HFFc6 (cell line): ENCODE measurements at regions not wholly inside any gene's neighbourhood (a gene's known extent, or its start where the extent isn't known, plus 50 kb on each side); places are given as distances from the start of the nearest gene placed in this dataset.

ENCODE experiments used
- DNase-seq: peaks from one replicate; pipeline ENCODE4 v3.0.0-alpha.2; 2018
- H3K27ac Mint-ChIP-seq: 2 replicates; pipeline ENCODE4 v1.8.0; 2020; ENCODE audit warnings: mild to moderate bottlenecking, mixed read lengths
- H3K27me3 Mint-ChIP-seq: 2 replicates; pipeline ENCODE4 v1.8.0; 2021; ENCODE audit warnings: mild to moderate bottlenecking, moderate library complexity, mixed read lengths; ENCODE audit not compliant: insufficient read depth
- H3K36me3 Mint-ChIP-seq: 2 replicates; pipeline ENCODE4 v1.8.0; 2021; ENCODE audit warnings: low read depth, mixed read lengths
- H3K4me1 Mint-ChIP-seq: 2 replicates; pipeline ENCODE4 v1.8.0; 2020; ENCODE audit warnings: low read depth, mixed read lengths
- H3K4me3 Mint-ChIP-seq: 2 replicates; pipeline ENCODE4 v1.8.0; 2020; ENCODE audit warnings: mild to moderate bottlenecking, moderate library complexity, mixed read lengths
- H3K9me3 Mint-ChIP-seq: 2 replicates; pipeline ENCODE4 v1.8.0; 2020; ENCODE audit warnings: mild to moderate bottlenecking, mixed read lengths
- TF ChIP-seq, protein P1 (sequence below): fragments of 200-600 bp; sonication (generic); IDR thresholded peaks from 2 replicates; pipeline ENCODE4 v1.5.0; 2021; ENCODE audit warnings: antibody characterized with exemption, mild to moderate bottlenecking

DNA sequence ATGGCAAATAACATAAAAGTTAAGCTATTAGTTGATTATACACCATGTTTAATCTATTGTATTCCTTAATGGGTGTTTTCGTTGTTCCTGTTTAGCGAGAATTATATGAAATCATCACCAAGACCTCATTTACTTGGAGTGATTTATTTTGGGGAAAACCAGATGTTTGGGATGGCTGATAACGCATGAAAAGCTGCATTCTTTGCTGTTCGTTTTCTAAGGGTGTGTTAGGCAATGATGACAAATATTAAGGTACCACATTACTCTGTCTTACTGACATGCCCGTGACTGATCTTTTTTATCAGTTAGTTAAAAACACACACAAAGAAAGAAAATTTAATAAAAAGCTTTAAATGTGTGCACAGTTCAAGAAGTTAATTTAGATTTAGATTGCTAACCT, 176.4 kb downstream of the ZFP64 start:
- H3K27ac Mint-ChIP-seq, result no peak overlapping the region
- H3K27me3 Mint-ChIP-seq, result no peaks in the 10 kb centered on the region; the same call in 1 of the 2 replicates

GRCh38 chr20:52012079-52012478, 179.5 kb downstream of the ZFP64 start:
- no peak overlapping the region for H3K27ac Mint-ChIP-seq
- TF ChIP-seq, protein P1, sequence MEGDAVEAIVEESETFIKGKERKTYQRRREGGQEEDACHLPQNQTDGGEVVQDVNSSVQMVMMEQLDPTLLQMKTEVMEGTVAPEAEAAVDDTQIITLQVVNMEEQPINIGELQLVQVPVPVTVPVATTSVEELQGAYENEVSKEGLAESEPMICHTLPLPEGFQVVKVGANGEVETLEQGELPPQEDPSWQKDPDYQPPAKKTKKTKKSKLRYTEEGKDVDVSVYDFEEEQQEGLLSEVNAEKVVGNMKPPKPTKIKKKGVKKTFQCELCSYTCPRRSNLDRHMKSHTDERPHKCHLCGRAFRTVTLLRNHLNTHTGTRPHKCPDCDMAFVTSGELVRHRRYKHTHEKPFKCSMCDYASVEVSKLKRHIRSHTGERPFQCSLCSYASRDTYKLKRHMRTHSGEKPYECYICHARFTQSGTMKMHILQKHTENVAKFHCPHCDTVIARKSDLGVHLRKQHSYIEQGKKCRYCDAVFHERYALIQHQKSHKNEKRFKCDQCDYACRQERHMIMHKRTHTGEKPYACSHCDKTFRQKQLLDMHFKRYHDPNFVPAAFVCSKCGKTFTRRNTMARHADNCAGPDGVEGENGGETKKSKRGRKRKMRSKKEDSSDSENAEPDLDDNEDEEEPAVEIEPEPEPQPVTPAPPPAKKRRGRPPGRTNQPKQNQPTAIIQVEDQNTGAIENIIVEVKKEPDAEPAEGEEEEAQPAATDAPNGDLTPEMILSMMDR, result no peak
- H3K36me3 Mint-ChIP-seq, result peaks cover 4% of the 10 kb centered on the region; the same call in 1 of the 2 replicates
- H3K9me3 Mint-ChIP-seq, result peaks cover 10% of the 10 kb centered on the region
- H3K4me3 Mint-ChIP-seq, result no peak overlapping the region
- no peak for DNase-seq
- H3K4me1 Mint-ChIP-seq, result no peaks in the 10 kb centered on the region
- no peaks in the 10 kb centered on the region; the same call in 1 of the 2 replicates for H3K27me3 Mint-ChIP-seq

More for the DNA sequence above, 176.4 kb downstream of the ZFP64 start:
- DNase-seq, result no peak
- H3K36me3 Mint-ChIP-seq, result peaks cover 4% of the 10 kb centered on the region; the same call in 1 of the 2 replicates
- TF ChIP-seq, protein P1, result no peak
- no peaks in the 10 kb centered on the region for H3K4me1 Mint-ChIP-seq
- no peak overlapping the region for H3K4me3 Mint-ChIP-seq
- peaks cover 9% of the 10 kb centered on the region for H3K9me3 Mint-ChIP-seq

- Mint-ChIP-seq H3K27ac (no peak overlapping the region), H3K9me3 (peaks cover 10% of the 10 kb centered on the region), H3K4me3 (no peak overlapping the region), H3K4me1 (no peaks in the 10 kb centered on the region), H3K27me3 (no peaks in the 10 kb centered on the region; the same call in 1 of the 2 replicates), H3K36me3 (peaks cover 4% of the 10 kb centered on the region; the same call in 1 of the 2 replicates)
- TF ChIP-seq, protein P1, result no peak
- no peak for DNase-seq
Measured at GRCh38 chr20:52011093-52011492, 180.5 kb downstream of the ZFP64 start.

DNA sequence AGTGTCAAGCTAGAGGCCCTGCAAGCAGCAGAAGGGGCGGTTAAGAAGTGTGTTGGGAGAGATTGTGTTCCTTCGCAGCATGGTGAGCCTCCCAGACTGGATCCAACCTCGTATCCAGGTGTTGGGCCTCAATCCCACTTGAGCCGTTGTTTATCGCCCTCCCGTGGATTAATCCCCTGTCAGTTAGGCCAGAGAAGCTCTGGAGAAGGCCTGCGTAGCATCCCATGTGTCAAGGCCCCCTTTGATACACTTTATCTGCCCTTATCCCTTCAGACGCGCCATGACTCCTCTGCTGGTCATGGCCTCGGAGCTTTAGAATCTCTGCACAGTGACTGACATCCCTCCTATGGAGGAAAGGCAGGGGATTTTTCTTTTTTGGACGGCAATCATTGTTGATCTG, 181.0 kb downstream of the ZFP64 start:
- Mint-ChIP-seq H3K27ac (no peak overlapping the region), H3K4me3 (no peak overlapping the region), H3K4me1 (no peaks in the 10 kb centered on the region), H3K9me3 (peaks cover 10% of the 10 kb centered on the region), H3K36me3 (peaks cover 4% of the 10 kb centered on the region; the same call in 1 of the 2 replicates), H3K27me3 (no peaks in the 10 kb centered on the region; the same call in 1 of the 2 replicates)
- no peak for DNase-seq
- TF ChIP-seq, protein P1, result no peak

- no peak overlapping the region for H3K27ac Mint-ChIP-seq
- no peak for DNase-seq
- peaks cover 7% of the 10 kb centered on the region for H3K4me1 Mint-ChIP-seq
- H3K36me3 Mint-ChIP-seq, result peaks cover 4% of the 10 kb centered on the region; the same call in 1 of the 2 replicates
- H3K9me3 Mint-ChIP-seq, result peaks cover 10% of the 10 kb centered on the region
- no peaks in the 10 kb centered on the region; the same call in 1 of the 2 replicates for H3K27me3 Mint-ChIP-seq
- no peak overlapping the region for H3K4me3 Mint-ChIP-seq
- TF ChIP-seq, protein P1, result no peak
Measured at GRCh38 chr20:52008874-52009273, 182.7 kb downstream of the ZFP64 start.

GRCh38 chr20:52004715-52005114, 186.9 kb downstream of the ZFP64 start:
- TF ChIP-seq, protein P1, result no peak
- Mint-ChIP-seq H3K27me3 (no peaks in the 10 kb centered on the region), H3K4me1 (peaks cover 16% of the 10 kb centered on the region), H3K4me3 (no peak overlapping the region), H3K36me3 (no peaks in the 10 kb centered on the region), H3K27ac (no peak overlapping the region), H3K9me3 (no peaks in the 10 kb centered on the region)
- no peak for DNase-seq
